ENCODE measurements at regions not wholly inside any gene's neighbourhood (a gene's known extent, or its start where the extent isn't known, plus 50 kb on each side); places are given as distances from the start of the nearest gene placed in this dataset.

- TF ChIP-seq CTCF (conservative IDR thresholded peaks at IDR 0.05; ENCODE audit: low read length) (no peak), EZH2phosphoT487 (IDR thresholded peaks at IDR 0.05; ENCODE audit: borderline replicate concordance, low read depth, low read length) (no peak)
Observed at GRCh38 chr5:9710069-9710468, 79.9 kb upstream of the TAS2R1 start.
